ENCODE measurements at regions not wholly inside any gene's neighbourhood (a gene's known extent, or its start where the extent isn't known, plus 50 kb on each side); places are given as distances from the start of the nearest gene placed in this dataset.

GRCh38 chr10:9205558-9205957, 1151.1 kb downstream of the GATA3 start (continued):
- TF ChIP-seq MAX (IDR thresholded peaks at IDR 0.05), result no peak
- TF ChIP-seq CTCF (IDR thresholded peaks at IDR 0.05; ENCODE audit: low read depth, low read length, missing input control), result no peak
- no peak for TF ChIP-seq GABPA (IDR thresholded peaks at IDR 0.05 in 1 of 2, conservative IDR thresholded peaks at IDR 0.05 in 1 of 2)
- TF ChIP-seq HNF4G (IDR thresholded peaks at IDR 0.05), result no peak
- TF ChIP-seq FOXA2 (IDR thresholded peaks at IDR 0.05), result no peak
- TF ChIP-seq RAD21 (IDR thresholded peaks at IDR 0.05), result no peak
- no peak for TF ChIP-seq JUND (IDR thresholded peaks at IDR 0.05)
- TF ChIP-seq SP1 (IDR thresholded peaks at IDR 0.05), result no peak

GRCh38 chr10:9209105-9209798, 1154.8 kb downstream of the GATA3 start:
- Histone ChIP-seq H3K27ac (ENCODE audit: low read depth in 1 of 2, low read length in 2 of 2) (no peak overlapping the region), H3K9ac (ENCODE audit: low read depth in 1 of 2, low read length in 2 of 2) (no peak overlapping the region), H3K27me3 (ENCODE audit: control insufficient read depth in 4 of 4, insufficient read depth in 4 of 4, low read length in 3 of 4) (no peaks in the 10 kb centered on the region), H3K4me3 (ENCODE audit: low read depth in 1 of 3, low read length in 3 of 3) (no peak overlapping the region), H3K36me3 (ENCODE audit: control insufficient read depth in 4 of 4, insufficient read depth in 3 of 4, low read depth in 1 of 4, low read length in 3 of 4) (no peaks in the 10 kb centered on the region), H3K9me3 (ENCODE audit: control insufficient read depth in 4 of 4, low read length in 3 of 4) (no peaks in the 10 kb centered on the region), H3K4me1 (ENCODE audit: control insufficient read depth in 4 of 4, insufficient read depth in 4 of 4, low read length in 3 of 4) (no peaks in the 10 kb centered on the region)
- WGBS, result 17% methylated on average over 13 of the region's 13 CpGs
- TF ChIP-seq JUND (IDR thresholded peaks at IDR 0.05) (no peak), YY1 (IDR thresholded peaks at IDR 0.05) (no peak), HNF4A (conservative IDR thresholded peaks at IDR 0.05) (no peak), SP1 (IDR thresholded peaks at IDR 0.05) (no peak), NR2F2 (IDR thresholded peaks at IDR 0.05) (no peak), ZBTB33 (IDR thresholded peaks at IDR 0.05) (no peak), RAD21 (IDR thresholded peaks at IDR 0.05) (peak; percentile 90 to 96), HNF4G (IDR thresholded peaks at IDR 0.05) (no peak), GABPA (IDR thresholded peaks at IDR 0.05 in 1 of 2, conservative IDR thresholded peaks at IDR 0.05 in 1 of 2) (no peak), CTCF (IDR thresholded peaks at IDR 0.05; ENCODE audit: low read depth, low read length, missing input control) (peak; percentile 85), FOXA2 (IDR thresholded peaks at IDR 0.05) (no peak), EGR1 (IDR thresholded peaks at IDR 0.05; ENCODE audit: low read depth in 2 of 2) (no peak), REST (IDR thresholded peaks at IDR 0.05) (no peak), FOXA1 (IDR thresholded peaks at IDR 0.05) (no peak)
- peak; percentile 67 for DNase-seq (ENCODE audit: low spot score)
